ENCODE measurements at regions not wholly inside any gene's neighbourhood (a gene's known extent, or its start where the extent isn't known, plus 50 kb on each side); places are given as distances from the start of the nearest gene placed in this dataset.

- Histone ChIP-seq H3K27me3 (no peaks in the 10 kb centered on the region), H3K4me3 (no peak overlapping the region), H3K36me3 (no peaks in the 10 kb centered on the region), H3K4me1 (no peaks in the 10 kb centered on the region), H3K27ac (no peak overlapping the region), H3K9me3 (no peaks in the 10 kb centered on the region)
- no peak for TF ChIP-seq POLR2A (IDR thresholded peaks at IDR 0.05)
- TF ChIP-seq, protein P1, sequence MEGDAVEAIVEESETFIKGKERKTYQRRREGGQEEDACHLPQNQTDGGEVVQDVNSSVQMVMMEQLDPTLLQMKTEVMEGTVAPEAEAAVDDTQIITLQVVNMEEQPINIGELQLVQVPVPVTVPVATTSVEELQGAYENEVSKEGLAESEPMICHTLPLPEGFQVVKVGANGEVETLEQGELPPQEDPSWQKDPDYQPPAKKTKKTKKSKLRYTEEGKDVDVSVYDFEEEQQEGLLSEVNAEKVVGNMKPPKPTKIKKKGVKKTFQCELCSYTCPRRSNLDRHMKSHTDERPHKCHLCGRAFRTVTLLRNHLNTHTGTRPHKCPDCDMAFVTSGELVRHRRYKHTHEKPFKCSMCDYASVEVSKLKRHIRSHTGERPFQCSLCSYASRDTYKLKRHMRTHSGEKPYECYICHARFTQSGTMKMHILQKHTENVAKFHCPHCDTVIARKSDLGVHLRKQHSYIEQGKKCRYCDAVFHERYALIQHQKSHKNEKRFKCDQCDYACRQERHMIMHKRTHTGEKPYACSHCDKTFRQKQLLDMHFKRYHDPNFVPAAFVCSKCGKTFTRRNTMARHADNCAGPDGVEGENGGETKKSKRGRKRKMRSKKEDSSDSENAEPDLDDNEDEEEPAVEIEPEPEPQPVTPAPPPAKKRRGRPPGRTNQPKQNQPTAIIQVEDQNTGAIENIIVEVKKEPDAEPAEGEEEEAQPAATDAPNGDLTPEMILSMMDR (IDR thresholded peaks at IDR 0.05) = no peak
- DNase-seq = no peak
These were observed 105.9 kb upstream of the BDNF start for GRCh38 chr11:27806122-27806521.

GRCh38 chr11:27795955-27796861 lies 96.0 kb upstream of the BDNF start:
- Histone ChIP-seq H3K27ac (peak overlapping the region in 2 of 4 donors; percentile 62 to 77), H3K4me3 (peak overlapping the region in 1 of 4 donors; percentile 11), H3K9me3 (no peaks in the 10 kb centered on the region), H3K36me3 (no peaks in the 10 kb centered on the region), H3K27me3 (no peaks in the 10 kb centered on the region), H3K4me1 (peaks cover 0 to 21% (median 1%) of the 10 kb centered on the region in 4 donors)
- DNase-seq = peak in 2 of 3 donors; percentile 72 to 77
- TF ChIP-seq POLR2A (IDR thresholded peaks at IDR 0.05) = no peak
- TF ChIP-seq, protein P1 (IDR thresholded peaks at IDR 0.05) = no peak

GRCh38 chr11:27786864-27787263 lies 86.6 kb upstream of the BDNF start:
- DNase-seq = no peak
- no peak overlapping the region for H3K4me3 ChIP-seq
- no peak overlapping the region for H3K27ac ChIP-seq
- no peaks in the 10 kb centered on the region for H3K9me3 ChIP-seq
- TF ChIP-seq, protein P1 (IDR thresholded peaks at IDR 0.05) = no peak
- no peak for TF ChIP-seq POLR2A (IDR thresholded peaks at IDR 0.05)
- H3K36me3 ChIP-seq = no peaks in the 10 kb centered on the region
- H3K4me1 ChIP-seq = no peaks in the 10 kb centered on the region
- no peaks in the 10 kb centered on the region for H3K27me3 ChIP-seq

GRCh38 chr11:27786331-27786730 lies 86.1 kb upstream of the BDNF start:
- no peak for DNase-seq
- TF ChIP-seq POLR2A (IDR thresholded peaks at IDR 0.05) = no peak
- TF ChIP-seq, protein P1 (IDR thresholded peaks at IDR 0.05) = no peak
- H3K36me3 ChIP-seq = no peaks in the 10 kb centered on the region
- H3K4me3 ChIP-seq = no peak overlapping the region
- H3K27ac ChIP-seq = no peak overlapping the region
- no peaks in the 10 kb centered on the region for H3K27me3 ChIP-seq
- no peaks in the 10 kb centered on the region for H3K9me3 ChIP-seq
- H3K4me1 ChIP-seq = no peaks in the 10 kb centered on the region

DNA sequence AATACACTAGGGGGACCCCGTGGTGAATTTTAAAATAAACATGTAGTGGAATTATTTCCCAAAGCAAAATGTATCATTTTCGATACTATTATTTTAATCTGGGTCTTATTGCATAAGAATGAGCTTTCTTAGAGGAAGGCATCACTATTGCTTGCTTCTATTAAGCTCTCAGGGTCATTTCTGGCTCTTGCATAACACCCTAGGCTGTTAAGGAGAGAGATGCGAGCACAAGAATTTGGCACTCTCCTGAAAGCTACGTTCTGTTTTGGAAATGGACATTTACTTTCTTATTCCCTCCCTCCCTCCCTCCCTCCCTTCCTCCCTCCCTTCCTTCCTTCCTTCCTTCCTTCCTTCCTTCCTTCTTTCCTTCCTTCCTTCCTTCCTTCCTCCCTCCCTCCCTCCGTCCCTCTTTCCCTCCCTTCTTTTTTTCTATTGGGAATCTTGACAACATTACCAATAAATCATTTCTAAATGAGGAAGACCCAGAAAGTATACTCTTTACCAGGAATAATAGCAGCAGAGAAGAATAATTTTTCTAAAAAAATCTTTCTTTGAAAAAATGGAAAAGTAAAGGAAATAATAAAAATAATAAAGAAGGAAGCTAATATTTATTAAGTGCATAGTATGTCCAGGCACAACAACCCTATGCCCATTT lies 83.6 kb upstream of the BDNF start:
- TF ChIP-seq, protein P1 (IDR thresholded peaks at IDR 0.05) = no peak
- TF ChIP-seq POLR2A (IDR thresholded peaks at IDR 0.05) = no peak
- Histone ChIP-seq H3K36me3 (no peaks in the 10 kb centered on the region), H3K27ac (no peak overlapping the region), H3K27me3 (no peaks in the 10 kb centered on the region), H3K9me3 (no peaks in the 10 kb centered on the region), H3K4me3 (no peak overlapping the region), H3K4me1 (no peaks in the 10 kb centered on the region)
- no peak for DNase-seq

All from Peyer's patch (tissue), 4 donors.